HG03571 (cell line): ENCODE measurements at regions not wholly inside any gene's neighbourhood (a gene's known extent, or its start where the extent isn't known, plus 50 kb on each side); places are given as distances from the start of the nearest gene placed in this dataset.
A peak's percentile ranks its signal among the peaks of the same experiment; 100 is the strongest.

Experiments used
- ATAC-seq: cut with Tn5 transposase; IDR thresholded peaks from one replicate; pipeline ENCODE4 v1.9.1; 2021; ENCODE audit not compliant: unreplicated experiment

GRCh38 chr1:101316799-101317198, 80.0 kb downstream of the S1PR1 start:
- ATAC-seq: no peak

GRCh38 chr1:101317590-101317989, 80.8 kb downstream of the S1PR1 start:
- no peak for ATAC-seq

GRCh38 chr1:101323535-101323934, 86.7 kb downstream of the S1PR1 start:
- no peak for ATAC-seq

GRCh38 chr1:101325144-101325543, 88.3 kb downstream of the S1PR1 start:
- no peak for ATAC-seq

- ATAC-seq: no peak
These were observed 93.8 kb downstream of the S1PR1 start for GRCh38 chr1:101330427-101331130.

DNA sequence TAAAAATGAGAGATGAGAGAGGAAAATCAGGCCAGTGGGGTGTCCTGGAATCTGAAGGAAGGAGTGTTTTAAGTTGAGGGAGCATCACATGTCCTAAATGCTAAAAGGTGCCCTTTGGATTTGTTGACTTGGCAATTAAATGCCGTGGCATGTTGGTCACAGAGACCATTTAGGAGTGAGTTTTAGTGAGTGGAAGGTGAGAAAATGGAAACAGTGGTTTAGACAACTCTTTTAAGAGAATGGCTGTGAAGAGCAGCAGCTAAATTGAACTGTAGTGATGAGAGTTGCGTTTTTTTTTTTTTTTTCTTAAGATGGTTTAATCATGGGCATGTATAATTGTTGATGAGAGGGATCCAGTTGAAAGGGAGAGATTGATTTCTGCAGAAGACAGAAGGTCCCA, 95.0 kb downstream of the S1PR1 start:
- no peak for ATAC-seq

DNA sequence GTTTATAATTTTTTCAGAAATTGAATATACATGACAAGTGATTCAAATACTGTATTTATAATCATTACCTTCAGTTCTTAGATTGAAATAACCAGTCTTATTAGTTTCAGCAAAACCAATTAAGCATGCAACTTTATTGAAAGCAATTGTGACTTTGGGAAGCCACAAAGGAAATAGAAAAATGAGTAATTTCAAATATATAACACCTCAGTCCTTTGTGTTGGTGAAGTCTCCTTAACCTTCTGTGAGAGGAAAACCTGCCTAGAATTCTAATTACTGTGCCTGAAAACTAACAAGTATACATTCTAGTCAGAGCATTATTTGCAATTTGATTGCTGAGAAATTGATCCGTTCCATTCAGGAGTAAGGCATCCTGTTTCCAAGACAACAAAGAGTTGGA, 95.8 kb downstream of the S1PR1 start:
- no peak for ATAC-seq

- no peak for ATAC-seq
These were observed 96.4 kb downstream of the S1PR1 start for GRCh38 chr1:101333186-101333585.

- ATAC-seq: no peak
These were observed 101.1 kb downstream of the S1PR1 start for GRCh38 chr1:101337968-101338367.

DNA sequence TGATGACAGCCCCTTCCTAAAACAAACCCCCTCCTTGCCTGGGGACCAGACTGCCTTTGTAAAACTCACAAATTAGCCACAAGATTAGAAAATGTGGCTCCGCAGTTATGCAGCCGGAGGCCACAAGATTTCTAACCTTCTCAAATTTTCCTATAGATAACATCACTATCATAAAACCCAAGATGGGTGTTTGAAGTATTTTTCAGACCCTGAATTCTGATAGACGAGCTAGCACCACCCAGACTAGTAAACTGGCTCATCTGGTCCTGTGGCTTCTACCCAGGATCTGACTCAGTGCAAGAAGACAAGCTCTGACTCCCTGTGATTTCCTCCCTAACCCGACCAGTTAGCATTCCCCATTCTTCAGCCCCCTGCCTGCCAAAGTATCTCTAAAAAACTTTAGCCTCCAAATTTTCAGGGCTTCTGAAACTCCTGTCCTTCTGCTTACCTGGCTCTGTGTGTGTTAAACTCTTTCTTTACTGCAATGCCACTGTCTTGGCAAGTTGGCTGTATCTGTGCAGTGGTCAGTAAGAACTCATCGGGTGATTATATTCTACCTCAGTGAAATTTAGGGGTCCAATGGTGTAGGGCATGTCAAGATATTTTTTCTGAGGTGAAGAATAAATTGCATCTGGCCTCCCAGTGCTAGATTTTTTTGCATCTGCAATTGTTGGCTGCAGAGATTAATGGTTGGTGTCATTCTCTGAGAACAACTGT, 102.1 kb downstream of the S1PR1 start:
- no peak for ATAC-seq

- no peak for ATAC-seq
These were observed 107.9 kb downstream of the S1PR1 start for GRCh38 chr1:101344745-101345144.

DNA sequence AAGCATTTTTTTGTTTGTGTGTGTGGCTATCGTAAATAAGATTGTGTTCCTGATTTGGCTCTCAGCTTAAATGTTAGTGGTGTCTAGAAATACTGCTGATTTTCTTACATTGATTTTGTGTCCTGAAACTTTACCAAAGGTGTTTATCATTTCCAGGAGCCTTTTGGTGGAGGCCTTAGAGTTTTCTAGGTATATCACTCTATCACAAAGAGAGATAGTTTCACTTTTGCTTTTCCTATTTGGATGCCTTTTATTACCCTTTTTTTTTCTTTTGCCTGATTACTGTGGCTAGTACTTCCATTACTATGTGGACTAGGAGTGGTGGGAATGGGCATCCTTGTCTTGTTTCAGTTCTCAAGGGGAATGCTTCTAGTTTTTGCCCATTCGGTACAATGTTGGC, 109.6 kb downstream of the S1PR1 start:
- no peak for ATAC-seq

GRCh38 chr1:101356013-101356412, 119.2 kb downstream of the S1PR1 start:
- no peak for ATAC-seq

GRCh38 chr1:101356604-101357443, 120.0 kb downstream of the S1PR1 start:
- ATAC-seq: peak; percentile 32

DNA sequence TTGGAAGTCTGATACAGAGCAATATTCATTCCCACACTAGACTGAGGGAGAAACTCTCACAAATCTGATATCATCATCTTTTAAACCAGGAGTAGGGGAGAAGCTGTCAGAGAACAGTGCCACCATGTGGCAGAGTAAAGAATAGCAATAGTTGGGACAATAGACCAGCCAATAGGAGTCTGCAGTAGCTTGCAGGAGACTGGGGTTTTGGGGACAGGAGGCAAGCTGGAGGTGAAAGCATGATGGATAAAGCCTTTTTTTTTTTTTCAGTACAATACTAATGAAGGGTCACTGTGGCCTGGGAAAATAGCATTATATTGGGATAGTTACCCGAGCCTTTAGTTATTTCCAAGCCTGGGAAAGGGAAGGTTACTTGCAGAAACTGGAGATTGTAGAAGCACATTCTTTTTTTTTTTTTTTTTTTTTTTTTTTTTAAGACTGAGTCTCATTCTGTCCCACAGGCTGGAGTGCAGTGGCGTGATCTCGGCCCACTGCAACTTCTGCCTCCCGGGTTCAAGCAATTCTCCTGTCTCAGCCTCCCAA, 120.7 kb downstream of the S1PR1 start:
- peak; percentile 97 for ATAC-seq

GRCh38 chr1:101360506-101360905, 123.7 kb downstream of the S1PR1 start:
- no peak for ATAC-seq

- ATAC-seq: no peak
These were observed 127.1 kb downstream of the S1PR1 start for GRCh38 chr1:101363891-101364318.

DNA sequence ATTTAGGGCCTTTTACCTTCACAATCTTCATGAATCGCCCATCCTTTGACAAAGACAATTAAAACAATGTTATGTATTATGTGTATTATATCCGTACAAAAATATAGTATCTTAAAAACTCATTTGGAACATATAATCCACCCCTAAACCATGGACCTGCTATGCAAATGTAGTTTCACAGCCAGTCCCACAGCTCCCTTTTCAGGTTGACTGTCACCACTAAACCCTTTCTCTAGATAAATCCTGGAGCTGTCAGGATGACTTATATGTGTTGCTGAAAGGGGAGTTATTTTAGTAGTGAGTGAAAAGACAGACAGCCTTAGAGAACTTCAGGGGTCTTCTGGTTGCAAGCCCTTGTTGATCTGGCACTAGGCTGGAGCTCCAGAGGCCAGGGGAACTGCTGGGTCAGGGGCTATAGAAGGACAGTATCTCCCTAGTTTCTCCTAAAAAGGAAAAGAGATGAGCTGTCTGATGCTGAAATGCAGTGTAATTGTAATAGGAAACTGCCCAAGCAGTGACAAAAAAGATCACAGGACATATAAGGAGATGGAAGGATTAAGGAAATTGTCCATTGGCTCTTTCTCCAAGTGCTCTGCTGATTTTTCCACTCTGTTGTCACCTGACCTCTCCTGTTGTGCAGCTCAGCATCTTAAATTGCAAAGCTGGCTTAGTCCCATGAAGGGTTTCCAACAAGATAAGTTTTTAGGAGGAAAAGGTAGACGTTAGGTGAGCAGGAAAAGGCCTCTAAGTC, 127.7 kb downstream of the S1PR1 start:
- no peak for ATAC-seq

DNA sequence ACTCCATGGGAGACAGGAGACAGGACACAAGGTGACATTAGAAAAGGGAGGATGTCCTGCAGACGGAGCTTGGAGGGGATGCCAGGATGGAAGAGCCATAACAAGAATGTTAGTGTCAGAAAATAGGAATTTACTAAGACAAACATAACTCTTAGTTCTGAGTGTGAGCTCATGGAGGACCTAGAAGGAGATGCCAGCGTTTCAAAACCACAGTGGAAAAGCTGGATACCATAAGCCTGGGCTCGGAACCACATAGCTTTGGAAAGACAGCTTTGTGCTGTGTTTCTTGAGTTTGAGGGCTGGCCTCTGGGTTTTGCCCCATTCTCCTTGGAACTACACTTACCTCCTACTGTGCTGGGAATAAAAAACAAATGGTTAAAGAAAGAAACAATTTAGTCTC, 128.4 kb downstream of the S1PR1 start:
- no peak for ATAC-seq

DNA sequence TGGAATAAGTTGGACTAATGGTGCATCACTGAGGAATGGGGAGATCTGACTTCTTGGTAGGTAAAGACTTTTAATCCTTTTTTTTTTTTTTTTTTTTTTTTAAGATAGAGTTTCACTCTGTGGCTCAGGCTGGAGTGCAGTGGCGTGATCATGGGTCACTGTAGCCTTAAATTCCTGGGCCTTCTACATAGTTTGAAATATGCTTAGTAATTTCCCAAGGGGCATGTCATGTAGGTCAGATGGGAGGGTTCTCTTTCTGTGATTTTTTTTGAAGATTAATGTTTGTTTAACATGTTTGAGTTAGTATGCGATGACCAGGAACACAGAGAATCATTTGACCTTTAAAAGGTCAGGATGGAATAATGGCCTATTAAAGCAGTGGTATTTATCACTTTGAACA, 129.1 kb downstream of the S1PR1 start:
- ATAC-seq: no peak
